Neural crest cell (in vitro differentiated cells): ENCODE measurements at regions not wholly inside any gene's neighbourhood (a gene's known extent, or its start where the extent isn't known, plus 50 kb on each side); places are given as distances from the start of the nearest gene placed in this dataset.
"Not testable (repeated sequence)": the region's sequence is repeated elsewhere in the genome, so short reads cannot be mapped to it uniquely, and the experiment has no call there.

Source experiments
- DNase-seq: peaks from one replicate; pipeline ENCODE4 v3.0.0; 2021; ENCODE audit warnings: low read depth, mixed read lengths, low spot score
- H3K27ac Mint-ChIP-seq: one replicate; pipeline ENCODE4 v1.8.0; 2021; ENCODE audit warnings: mild to moderate bottlenecking, mixed read lengths; ENCODE audit not compliant: unreplicated experiment
- H3K27me3 Mint-ChIP-seq: 2 replicates; pipeline ENCODE4 v1.8.0; 2021; ENCODE audit warnings: low read depth, mild to moderate bottlenecking, mixed read lengths
- H3K36me3 Mint-ChIP-seq: 2 replicates; pipeline ENCODE4 v1.8.0; 2021; ENCODE audit warnings: low read depth, mild to moderate bottlenecking, mixed read lengths
- H3K4me1 Mint-ChIP-seq: 2 replicates; pipeline ENCODE4 v1.8.0; 2021; ENCODE audit warnings: mixed read lengths
- H3K4me3 Mint-ChIP-seq: one replicate; pipeline ENCODE4 v1.8.0; 2021; ENCODE audit warnings: mild to moderate bottlenecking, mixed read lengths
- H3K9me3 Mint-ChIP-seq: 2 replicates; pipeline ENCODE4 v1.8.0; 2021; ENCODE audit warnings: mixed read lengths
- CTCF ChIP-seq: fragments of 200-600 bp; sonication (generic); conservative IDR thresholded peaks from 2 replicates; pipeline ENCODE4 v1.5.0; 2021; ENCODE audit warnings: antibody characterized with exemption, mild to moderate bottlenecking

GRCh38 chr9:102428305-102428704, 566.8 kb upstream of the CYLC2 start:
- no peak overlapping the region for H3K27ac Mint-ChIP-seq
- DNase-seq: no peak
- H3K4me3 Mint-ChIP-seq: no peak overlapping the region
- H3K36me3 Mint-ChIP-seq: no peaks in the 10 kb centered on the region
- H3K9me3 Mint-ChIP-seq: no peaks in the 10 kb centered on the region
- H3K27me3 Mint-ChIP-seq: no peaks in the 10 kb centered on the region
- TF ChIP-seq CTCF: no peak
- no peaks in the 10 kb centered on the region for H3K4me1 Mint-ChIP-seq

GRCh38 chr9:102416251-102416650, 578.9 kb upstream of the CYLC2 start:
- H3K9me3 Mint-ChIP-seq, H3K27me3 Mint-ChIP-seq, H3K27ac Mint-ChIP-seq, DNase-seq, H3K4me3 Mint-ChIP-seq, H3K4me1 Mint-ChIP-seq, H3K36me3 Mint-ChIP-seq: not testable (repeated sequence)

GRCh38 chr9:102405218-102405867, 589.8 kb upstream of the CYLC2 start:
- Mint-ChIP-seq H3K27me3 (no peaks in the 10 kb centered on the region), H3K36me3 (no peaks in the 10 kb centered on the region), H3K4me3 (no peak overlapping the region), H3K4me1 (no peaks in the 10 kb centered on the region), H3K27ac (no peak overlapping the region), H3K9me3 (peaks cover 11% of the 10 kb centered on the region)
- no peak for TF ChIP-seq CTCF
- no peak for DNase-seq

GRCh38 chr9:102403514-102403913, 591.6 kb upstream of the CYLC2 start:
- no peaks in the 10 kb centered on the region for H3K4me1 Mint-ChIP-seq
- TF ChIP-seq CTCF: no peak
- peaks cover 3% of the 10 kb centered on the region for H3K27me3 Mint-ChIP-seq
- H3K9me3 Mint-ChIP-seq: peaks cover 11% of the 10 kb centered on the region
- H3K36me3 Mint-ChIP-seq: no peaks in the 10 kb centered on the region
- DNase-seq: no peak
- no peak overlapping the region for H3K27ac Mint-ChIP-seq
- H3K4me3 Mint-ChIP-seq: no peak overlapping the region

GRCh38 chr9:102398205-102398604, 596.9 kb upstream of the CYLC2 start:
- peaks cover 7% of the 10 kb centered on the region for H3K27me3 Mint-ChIP-seq
- no peaks in the 10 kb centered on the region for H3K4me1 Mint-ChIP-seq
- TF ChIP-seq CTCF: no peak
- no peak overlapping the region for H3K27ac Mint-ChIP-seq
- H3K36me3 Mint-ChIP-seq: no peaks in the 10 kb centered on the region
- H3K9me3 Mint-ChIP-seq: peaks cover 2% of the 10 kb centered on the region
- H3K4me3 Mint-ChIP-seq: no peak overlapping the region
- DNase-seq: no peak

- DNase-seq, H3K36me3 Mint-ChIP-seq, H3K27ac Mint-ChIP-seq, H3K27me3 Mint-ChIP-seq, H3K4me3 Mint-ChIP-seq, H3K9me3 Mint-ChIP-seq, H3K4me1 Mint-ChIP-seq: not testable (repeated sequence)
Measured at GRCh38 chr9:102385620-102386019, 609.5 kb upstream of the CYLC2 start.
